H1 (cell line): ENCODE measurements at regions not wholly inside any gene's neighbourhood (a gene's known extent, or its start where the extent isn't known, plus 50 kb on each side); places are given as distances from the start of the nearest gene placed in this dataset.

Experiments
- CTCF ChIP-seq, 3 experiments: IDR thresholded peaks; 1 replicate in 2 of 3; 2 replicates in 1 of 3; pipeline versions ENCODE4 v1.5.1 to v1.6.1; 2011; ENCODE audit warnings: low read length in 3 of 3, mild to moderate bottlenecking in 3 of 3, inconsistent platforms in 2 of 3, low read depth in 1 of 3, moderate library complexity in 1 of 3; ENCODE audit not compliant: insufficient read depth in 1 of 3; ENCODE audit errors: control extremely low read depth in 1 of 3

GRCh38 chr18:2134364-2134763, 436.9 kb downstream of the METTL4 start (continued):
- TF ChIP-seq CTCF (IDR thresholded peaks at IDR 0.05; ENCODE audit: control extremely low read depth in 1 of 3, insufficient read depth in 1 of 3, low read depth in 1 of 3, low read length in 3 of 3) = no peak
